PC-3 (cell line): ENCODE measurements at regions not wholly inside any gene's neighbourhood (a gene's known extent, or its start where the extent isn't known, plus 50 kb on each side); places are given as distances from the start of the nearest gene placed in this dataset.

Experiments
- EZH2 ChIP-seq: fragments of 300-600 bp; sonication (generic); IDR thresholded peaks from one replicate; pipeline ENCODE4 v1.6.1; 2017; ENCODE audit warnings: antibody characterized with exemption, mild to moderate bottlenecking, low read length; ENCODE audit not compliant: unreplicated experiment
- TF ChIP-seq, protein P1 (sequence below): fragments of 300-600 bp; sonication (generic); conservative IDR thresholded peaks from 2 replicates; pipeline ENCODE4 v1.5.1; 2017; ENCODE audit warnings: antibody characterized with exemption, low read depth, mild to moderate bottlenecking, low read length

GRCh38 chr11:134887896-134888295 is 475.9 kb upstream of the B3GAT1 start:
- TF ChIP-seq, protein P1, sequence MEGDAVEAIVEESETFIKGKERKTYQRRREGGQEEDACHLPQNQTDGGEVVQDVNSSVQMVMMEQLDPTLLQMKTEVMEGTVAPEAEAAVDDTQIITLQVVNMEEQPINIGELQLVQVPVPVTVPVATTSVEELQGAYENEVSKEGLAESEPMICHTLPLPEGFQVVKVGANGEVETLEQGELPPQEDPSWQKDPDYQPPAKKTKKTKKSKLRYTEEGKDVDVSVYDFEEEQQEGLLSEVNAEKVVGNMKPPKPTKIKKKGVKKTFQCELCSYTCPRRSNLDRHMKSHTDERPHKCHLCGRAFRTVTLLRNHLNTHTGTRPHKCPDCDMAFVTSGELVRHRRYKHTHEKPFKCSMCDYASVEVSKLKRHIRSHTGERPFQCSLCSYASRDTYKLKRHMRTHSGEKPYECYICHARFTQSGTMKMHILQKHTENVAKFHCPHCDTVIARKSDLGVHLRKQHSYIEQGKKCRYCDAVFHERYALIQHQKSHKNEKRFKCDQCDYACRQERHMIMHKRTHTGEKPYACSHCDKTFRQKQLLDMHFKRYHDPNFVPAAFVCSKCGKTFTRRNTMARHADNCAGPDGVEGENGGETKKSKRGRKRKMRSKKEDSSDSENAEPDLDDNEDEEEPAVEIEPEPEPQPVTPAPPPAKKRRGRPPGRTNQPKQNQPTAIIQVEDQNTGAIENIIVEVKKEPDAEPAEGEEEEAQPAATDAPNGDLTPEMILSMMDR = no peak
- TF ChIP-seq EZH2 = no peak
